ENCODE measurements at regions not wholly inside any gene's neighbourhood (a gene's known extent, or its start where the extent isn't known, plus 50 kb on each side); places are given as distances from the start of the nearest gene placed in this dataset.

DNA sequence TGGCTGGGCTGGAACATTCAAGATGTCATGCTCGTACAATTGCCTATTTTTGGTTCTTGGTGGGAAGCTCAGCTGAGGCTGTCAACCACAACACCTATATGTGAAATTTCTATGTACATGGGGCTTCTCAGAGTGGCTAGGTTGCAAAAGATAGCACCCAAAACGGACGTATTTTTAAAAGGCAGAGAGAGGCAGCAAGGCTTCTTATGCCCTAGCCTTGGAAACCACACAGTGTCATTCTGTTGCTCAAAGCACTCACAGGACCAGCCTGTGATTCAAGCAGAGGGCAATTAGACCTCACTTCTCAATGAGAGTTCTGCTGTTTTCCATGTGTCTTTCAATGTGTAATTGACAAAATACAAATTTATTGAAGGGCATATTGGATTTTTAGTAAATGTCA is 134.0 kb downstream of the GXYLT1 start:
- TF ChIP-seq CTCF (IDR thresholded peaks at IDR 0.05) (no peak), POLR2A (IDR thresholded peaks at IDR 0.05) (no peak)
